Calu3 (cell line): ENCODE measurements at regions not wholly inside any gene's neighbourhood (a gene's known extent, or its start where the extent isn't known, plus 50 kb on each side); places are given as distances from the start of the nearest gene placed in this dataset.

Experiments
- BruUV-seq: library from RNA; stranded (reverse); fragments of 400-500 nt; replicated peaks from 2 replicates; lab custom pipeline; 2021; lab: Mats Ljungman, UMichigan
- CTCF ChIA-PET: fragments of 300-600 bp; sonication (Branson Sonifier 250); formaldehyde crosslinking; loops from one replicate; lab custom pipeline; 2022; ENCODE audit warnings: antibody characterized with exemption; lab: Charles Lee
- DNase-seq: peaks from one replicate; pipeline ENCODE4 v3.0.0; 2022
- H3K27ac Mint-ChIP-seq: one replicate; pipeline ENCODE4 v1.8.0; 2022; ENCODE audit warnings: mixed read lengths; ENCODE audit not compliant: unreplicated experiment
- H3K27me3 Mint-ChIP-seq: one replicate; pipeline ENCODE4 v1.8.0; 2022; ENCODE audit warnings: mixed read lengths; ENCODE audit not compliant: unreplicated experiment
- H3K36me3 Mint-ChIP-seq: one replicate; pipeline ENCODE4 v1.8.0; 2022; ENCODE audit warnings: mild to moderate bottlenecking, moderate library complexity, mixed read lengths; ENCODE audit not compliant: insufficient read depth, unreplicated experiment
- H3K4me1 Mint-ChIP-seq: one replicate; pipeline ENCODE4 v1.8.0; 2022; ENCODE audit warnings: mild to moderate bottlenecking, low read depth, mixed read lengths; ENCODE audit not compliant: unreplicated experiment
- H3K4me3 Mint-ChIP-seq: one replicate; pipeline ENCODE4 v1.8.0; 2022; ENCODE audit warnings: mild to moderate bottlenecking, low read depth, moderate library complexity, mixed read lengths; ENCODE audit not compliant: unreplicated experiment
- H3K9me3 Mint-ChIP-seq: one replicate; pipeline ENCODE4 v1.8.0; 2022; ENCODE audit warnings: low read depth, mixed read lengths; ENCODE audit not compliant: unreplicated experiment
- intact Hi-C: fragments of 100-400 bp; cut with micrococcal nuclease; formaldehyde crosslinking; loops from one replicate; pipeline ENCODE4 v1.10.0; 2022; ENCODE audit not compliant: unreplicated experiment
- TF ChIP-seq, protein P1 (sequence below): fragments of 200-600 bp; IDR thresholded peaks from one replicate; pipeline ENCODE4 v1.8.0; 2022; ENCODE audit warnings: antibody characterized with exemption; ENCODE audit not compliant: unreplicated experiment

DNA sequence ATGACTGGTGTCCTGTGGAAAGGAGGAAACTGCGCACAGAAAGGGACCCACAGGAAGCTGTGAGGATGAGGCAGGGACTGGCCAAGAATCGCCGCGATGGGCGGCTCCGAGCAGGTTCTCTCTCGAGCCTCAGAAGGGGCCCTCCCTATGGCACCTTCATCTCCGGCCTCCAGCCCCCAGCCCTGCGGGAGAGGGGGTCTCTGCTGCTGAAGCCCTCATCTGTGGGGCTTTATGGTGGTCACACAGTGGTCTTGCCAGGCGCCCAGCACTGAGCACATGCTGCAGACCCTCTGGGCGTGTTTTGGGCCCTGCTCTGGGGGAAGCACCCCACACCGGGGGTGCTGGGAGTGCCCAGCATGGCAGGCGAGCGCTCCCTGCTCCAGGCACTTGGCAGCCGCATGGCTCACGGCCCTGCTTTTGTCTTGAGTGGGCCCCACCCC, 86.6 kb upstream of the ACTRT2 start:
- TF ChIP-seq, protein P1, sequence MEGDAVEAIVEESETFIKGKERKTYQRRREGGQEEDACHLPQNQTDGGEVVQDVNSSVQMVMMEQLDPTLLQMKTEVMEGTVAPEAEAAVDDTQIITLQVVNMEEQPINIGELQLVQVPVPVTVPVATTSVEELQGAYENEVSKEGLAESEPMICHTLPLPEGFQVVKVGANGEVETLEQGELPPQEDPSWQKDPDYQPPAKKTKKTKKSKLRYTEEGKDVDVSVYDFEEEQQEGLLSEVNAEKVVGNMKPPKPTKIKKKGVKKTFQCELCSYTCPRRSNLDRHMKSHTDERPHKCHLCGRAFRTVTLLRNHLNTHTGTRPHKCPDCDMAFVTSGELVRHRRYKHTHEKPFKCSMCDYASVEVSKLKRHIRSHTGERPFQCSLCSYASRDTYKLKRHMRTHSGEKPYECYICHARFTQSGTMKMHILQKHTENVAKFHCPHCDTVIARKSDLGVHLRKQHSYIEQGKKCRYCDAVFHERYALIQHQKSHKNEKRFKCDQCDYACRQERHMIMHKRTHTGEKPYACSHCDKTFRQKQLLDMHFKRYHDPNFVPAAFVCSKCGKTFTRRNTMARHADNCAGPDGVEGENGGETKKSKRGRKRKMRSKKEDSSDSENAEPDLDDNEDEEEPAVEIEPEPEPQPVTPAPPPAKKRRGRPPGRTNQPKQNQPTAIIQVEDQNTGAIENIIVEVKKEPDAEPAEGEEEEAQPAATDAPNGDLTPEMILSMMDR = no peak
- peaks cover 3% of the 10 kb centered on the region for H3K9me3 Mint-ChIP-seq
- H3K27me3 Mint-ChIP-seq = peaks cover 34% of the 10 kb centered on the region
- no TSS peak for BruUV-seq
- CTCF ChIA-PET = no interaction called here
- no peak for DNase-seq
- intact Hi-C loops = no loop called here
- no peak overlapping the region for H3K27ac Mint-ChIP-seq
- no peaks in the 10 kb centered on the region for H3K36me3 Mint-ChIP-seq
- H3K4me3 Mint-ChIP-seq = no peak overlapping the region
- H3K4me1 Mint-ChIP-seq = no peaks in the 10 kb centered on the region

DNA sequence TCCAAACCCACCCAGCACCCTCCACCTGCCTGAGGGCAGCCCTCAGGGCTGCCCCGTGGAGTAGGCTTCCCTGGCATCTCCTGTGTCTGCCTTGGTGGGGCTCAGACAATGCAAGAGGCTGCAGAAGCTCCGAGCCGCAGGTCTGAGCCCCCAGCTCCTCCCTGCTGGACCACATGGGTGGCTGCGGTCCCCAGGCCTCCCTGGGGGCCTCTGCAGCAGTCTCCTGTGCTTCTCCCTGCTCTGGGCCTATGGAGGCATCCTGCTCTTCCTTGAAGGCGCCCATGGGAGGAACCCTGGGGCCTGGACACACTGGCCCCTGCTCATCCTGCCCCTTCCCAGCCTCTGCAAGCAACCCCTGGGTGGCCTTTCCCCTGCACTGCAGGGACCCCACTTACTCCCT, 86.1 kb upstream of the ACTRT2 start:
- TF ChIP-seq, protein P1 = no peak
- DNase-seq = no peak
- intact Hi-C loops = no loop called here
- H3K36me3 Mint-ChIP-seq = no peaks in the 10 kb centered on the region
- H3K27ac Mint-ChIP-seq = no peak overlapping the region
- H3K4me3 Mint-ChIP-seq = no peak overlapping the region
- CTCF ChIA-PET = no interaction called here
- BruUV-seq = no TSS peak
- H3K4me1 Mint-ChIP-seq = no peaks in the 10 kb centered on the region
- H3K9me3 Mint-ChIP-seq = peaks cover 3% of the 10 kb centered on the region
- H3K27me3 Mint-ChIP-seq = peaks cover 29% of the 10 kb centered on the region

DNA sequence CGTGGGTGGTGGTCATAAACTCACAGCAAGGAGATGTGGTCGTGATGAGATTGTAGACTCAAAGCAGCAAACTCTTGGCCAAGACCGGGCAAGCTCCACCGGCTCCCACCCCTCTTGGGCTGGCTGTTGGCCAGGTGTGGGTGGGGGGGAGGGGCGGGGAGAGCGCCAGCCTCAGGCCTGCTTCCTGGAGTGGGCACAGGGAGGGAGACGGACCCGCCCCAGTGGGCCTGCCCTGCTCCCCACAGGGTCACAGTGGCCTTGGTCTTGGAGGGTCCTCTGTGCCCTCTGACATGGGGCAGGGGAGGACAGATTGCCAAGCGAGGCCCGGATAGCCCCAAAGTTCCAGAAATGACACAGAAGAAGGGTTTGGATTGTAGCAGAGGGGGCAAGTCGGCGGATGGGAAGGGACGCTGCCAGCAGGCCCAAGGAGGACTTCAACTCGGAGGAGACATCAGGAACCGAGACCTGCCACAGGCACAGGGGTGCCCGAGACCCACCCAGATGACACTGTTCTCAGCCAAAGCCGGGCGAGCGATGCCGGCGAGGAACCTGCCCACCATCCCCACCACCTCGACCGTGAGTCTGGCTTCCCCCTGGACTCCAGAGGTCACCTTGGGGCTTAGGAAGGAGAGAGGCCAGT, 85.4 kb upstream of the ACTRT2 start:
- no peak overlapping the region for H3K4me3 Mint-ChIP-seq
- CTCF ChIA-PET = no interaction called here
- H3K4me1 Mint-ChIP-seq = no peaks in the 10 kb centered on the region
- no peak overlapping the region for H3K27ac Mint-ChIP-seq
- no peak for DNase-seq
- H3K27me3 Mint-ChIP-seq = peaks cover 23% of the 10 kb centered on the region
- H3K36me3 Mint-ChIP-seq = no peaks in the 10 kb centered on the region
- TF ChIP-seq, protein P1 = no peak
- intact Hi-C loops = no loop called here
- BruUV-seq = no TSS peak
- H3K9me3 Mint-ChIP-seq = peaks cover 3% of the 10 kb centered on the region

DNA sequence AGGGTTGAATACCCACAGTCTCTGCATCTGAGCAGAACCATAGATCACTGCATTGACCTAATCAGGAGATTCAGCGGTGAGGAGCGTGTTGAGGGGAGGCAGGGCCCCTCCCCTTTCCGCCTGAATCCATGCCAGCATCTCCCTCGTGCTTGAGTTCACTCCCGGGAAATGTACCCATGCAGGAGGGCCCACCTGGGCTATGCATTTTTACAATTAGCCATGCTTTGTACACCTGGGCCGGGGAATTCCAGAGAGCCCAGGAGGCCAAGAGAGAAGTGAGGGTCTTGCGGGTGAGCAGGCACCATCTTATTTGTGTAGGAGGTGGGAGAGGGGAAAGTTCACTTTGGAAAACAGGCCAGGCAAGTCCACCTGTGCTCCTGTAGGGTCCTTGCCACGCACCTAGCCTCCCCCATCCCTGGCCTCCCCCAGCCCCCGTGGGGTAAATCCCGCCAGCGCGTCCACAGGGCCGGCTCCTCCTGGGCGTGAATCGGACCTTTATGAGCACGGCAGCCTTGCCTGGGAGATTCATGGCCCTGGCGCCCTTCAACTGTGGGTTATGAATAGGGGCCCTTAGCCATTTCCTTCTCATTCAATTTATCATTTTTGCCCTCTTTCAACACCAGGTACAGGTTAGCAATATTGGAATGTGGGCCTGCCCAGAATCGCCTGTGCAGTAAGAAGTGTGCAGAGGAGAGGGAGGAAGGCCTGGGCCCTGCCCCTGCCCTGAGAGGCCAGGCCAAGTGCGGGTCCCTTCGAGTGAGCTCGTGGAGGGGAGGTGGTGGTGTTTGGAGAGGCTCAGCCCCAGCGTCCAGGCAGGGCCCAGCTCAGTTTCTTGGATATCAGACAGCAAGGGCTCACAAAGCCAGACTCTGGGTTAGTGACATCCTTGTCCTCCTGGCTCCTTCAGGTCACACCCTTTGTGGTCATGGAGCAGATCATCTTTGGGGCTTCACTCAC, 84.4 kb upstream of the ACTRT2 start:
- CTCF ChIA-PET = no interaction called here
- BruUV-seq = no TSS peak
- Mint-ChIP-seq H3K9me3 (peaks cover 3% of the 10 kb centered on the region), H3K27me3 (peaks cover 23% of the 10 kb centered on the region), H3K27ac (no peak overlapping the region), H3K36me3 (no peaks in the 10 kb centered on the region), H3K4me3 (no peak overlapping the region), H3K4me1 (no peaks in the 10 kb centered on the region)
- TF ChIP-seq, protein P1 = no peak
- no peak for DNase-seq
- intact Hi-C loops = no loop called here
